ENCODE measurements at regions not wholly inside any gene's neighbourhood (a gene's known extent, or its start where the extent isn't known, plus 50 kb on each side); places are given as distances from the start of the nearest gene placed in this dataset.

GRCh38 chr1:188402986-188403385, 1574.2 kb downstream of the PLA2G4A start:
- no peak for TF ChIP-seq EP300 (IDR thresholded peaks at IDR 0.05)
- TF ChIP-seq POLR2A (IDR thresholded peaks at IDR 0.05): no peak

All from sigmoid colon (tissue), 4 donors.